Fibroblast of lung (primary cell): ENCODE measurements at regions not wholly inside any gene's neighbourhood (a gene's known extent, or its start where the extent isn't known, plus 50 kb on each side); places are given as distances from the start of the nearest gene placed in this dataset.

Experiments used
- DNase-seq, 2 donors: peaks; one replicate each; pipeline versions ENCODE4 v3.0.0 to v3.0.0-alpha.2; 2010; ENCODE audit warnings: low read depth in 2 of 2
- H2AFZ ChIP-seq: 2 replicates; pipeline ENCODE4 v1.5.1; 2012; ENCODE audit warnings: low read length, control low read depth, inconsistent platforms
- H3K27ac ChIP-seq: 2 replicates; pipeline ENCODE4 v1.5.1; 2011; ENCODE audit warnings: low read length, control low read depth; ENCODE audit not compliant: insufficient read depth
- H3K27me3 ChIP-seq: 2 replicates; pipeline ENCODE4 v1.5.1; 2011; ENCODE audit warnings: mild to moderate bottlenecking, low read length; ENCODE audit not compliant: control insufficient read depth, insufficient read depth
- H3K36me3 ChIP-seq: 2 replicates; pipeline ENCODE4 v1.5.1; 2011; ENCODE audit warnings: low read length; ENCODE audit not compliant: control insufficient read depth, insufficient read depth
- H3K4me1 ChIP-seq: 2 replicates; pipeline ENCODE4 v1.5.1; 2011; ENCODE audit warnings: low read length; ENCODE audit not compliant: control insufficient read depth, insufficient read depth; ENCODE audit errors: extremely low read depth
- H3K4me2 ChIP-seq: 2 replicates; pipeline ENCODE4 v1.5.1; 2011; ENCODE audit warnings: low read length, control low read depth; ENCODE audit not compliant: insufficient read depth; ENCODE audit errors: extremely low read depth
- H3K4me3 ChIP-seq, 4 experiments: fragments of 200-600 bp in 1 of 4; sonication (generic) in 1 of 4; replicated peaks in 1 of 4; 2 replicates each; pipeline ENCODE4 v1.5.1; 2011 to 2016; ENCODE audit warnings: low read length in 4 of 4, low read depth in 3 of 4, mild to moderate bottlenecking in 3 of 4, control low read depth in 2 of 4, inconsistent platforms in 1 of 4, mixed read lengths in 1 of 4; ENCODE audit not compliant: insufficient read depth in 1 of 4; ENCODE audit errors: control extremely low read depth in 1 of 4
- H3K79me2 ChIP-seq: 2 replicates; pipeline ENCODE4 v1.5.1; 2012; ENCODE audit warnings: mild to moderate bottlenecking, low read length, inconsistent platforms; ENCODE audit not compliant: control insufficient read depth, insufficient read depth
- H3K9ac ChIP-seq: 2 replicates; pipeline ENCODE4 v1.5.1; 2011; ENCODE audit warnings: mild to moderate bottlenecking, low read length, control low read depth; ENCODE audit not compliant: insufficient read depth
- H3K9me3 ChIP-seq: 2 replicates; pipeline ENCODE4 v1.5.1; 2012; ENCODE audit warnings: low read depth, low read length; ENCODE audit not compliant: control insufficient read depth, insufficient read depth
- H4K20me1 ChIP-seq: 2 replicates; pipeline ENCODE4 v1.5.1; 2011; ENCODE audit warnings: low read length; ENCODE audit not compliant: control insufficient read depth, insufficient read depth; ENCODE audit errors: extremely low read depth
- CTCF ChIP-seq, 2 donors: IDR thresholded peaks in 1 of 2; conservative IDR thresholded peaks in 1 of 2; 1 replicate in 1 of 2; 2 replicates in 1 of 2; pipeline ENCODE4 v1.5.1; 2011 to 2012; ENCODE audit warnings: low read length in 2 of 2, control low read depth in 1 of 2, inconsistent platforms in 1 of 2, low read depth in 1 of 2, mild to moderate bottlenecking in 1 of 2
- EZH2 ChIP-seq: IDR thresholded peaks from 2 replicates; pipeline ENCODE4 v1.5.1; 2012; ENCODE audit warnings: low read length, control low read depth, mild to moderate bottlenecking; ENCODE audit errors: missing control alignments

GRCh38 chr2:180141600-180141999 is 134.5 kb upstream of the CWC22 start:
- Histone ChIP-seq H3K4me1 (no peaks in the 10 kb centered on the region), H3K9ac (no peak overlapping the region), H3K27ac (no peak overlapping the region), H2AFZ (no peak overlapping the region), H4K20me1 (no peaks in the 10 kb centered on the region), H3K36me3 (no peaks in the 10 kb centered on the region), H3K4me2 (no peak overlapping the region), H3K9me3 (no peaks in the 10 kb centered on the region), H3K27me3 (no peaks in the 10 kb centered on the region), H3K79me2 (no peaks in the 10 kb centered on the region), H3K4me3 (no peak overlapping the region)
- TF ChIP-seq EZH2 = no peak
- no peak for TF ChIP-seq CTCF (conservative IDR thresholded peaks at IDR 0.05 in 1 of 2, IDR thresholded peaks at IDR 0.05 in 1 of 2; ENCODE audit: low read depth in 1 of 2, low read length in 2 of 2)
- DNase-seq = no peak

GRCh38 chr2:180133736-180134135 is 126.6 kb upstream of the CWC22 start:
- no peak for DNase-seq
- no peak for TF ChIP-seq EZH2
- TF ChIP-seq CTCF (conservative IDR thresholded peaks at IDR 0.05 in 1 of 2, IDR thresholded peaks at IDR 0.05 in 1 of 2; ENCODE audit: low read depth in 1 of 2, low read length in 2 of 2) = no peak
- Histone ChIP-seq H3K79me2 (no peaks in the 10 kb centered on the region), H2AFZ (no peak overlapping the region), H4K20me1 (no peaks in the 10 kb centered on the region), H3K4me3 (no peak overlapping the region), H3K27ac (no peak overlapping the region), H3K36me3 (no peaks in the 10 kb centered on the region), H3K9ac (no peak overlapping the region), H3K9me3 (no peaks in the 10 kb centered on the region), H3K27me3 (no peaks in the 10 kb centered on the region), H3K4me2 (no peak overlapping the region), H3K4me1 (no peaks in the 10 kb centered on the region)

- Histone ChIP-seq H3K4me3 (no peak overlapping the region), H2AFZ (no peak overlapping the region), H3K4me2 (peak overlapping the region; percentile 8), H3K27me3 (no peaks in the 10 kb centered on the region), H4K20me1 (no peaks in the 10 kb centered on the region), H3K27ac (no peak overlapping the region), H3K9ac (no peak overlapping the region), H3K4me1 (peaks cover 4% of the 10 kb centered on the region), H3K9me3 (no peaks in the 10 kb centered on the region), H3K36me3 (no peaks in the 10 kb centered on the region), H3K79me2 (no peaks in the 10 kb centered on the region)
- TF ChIP-seq EZH2 (no peak), CTCF (conservative IDR thresholded peaks at IDR 0.05 in 1 of 2, IDR thresholded peaks at IDR 0.05 in 1 of 2; ENCODE audit: low read depth in 1 of 2, low read length in 2 of 2) (no peak)
- peak; percentile 44 to 45 for DNase-seq
Observed at GRCh38 chr2:180130403-180130802, 123.3 kb upstream of the CWC22 start.
